ENCODE measurements at regions not wholly inside any gene's neighbourhood (a gene's known extent, or its start where the extent isn't known, plus 50 kb on each side); places are given as distances from the start of the nearest gene placed in this dataset.

DNA sequence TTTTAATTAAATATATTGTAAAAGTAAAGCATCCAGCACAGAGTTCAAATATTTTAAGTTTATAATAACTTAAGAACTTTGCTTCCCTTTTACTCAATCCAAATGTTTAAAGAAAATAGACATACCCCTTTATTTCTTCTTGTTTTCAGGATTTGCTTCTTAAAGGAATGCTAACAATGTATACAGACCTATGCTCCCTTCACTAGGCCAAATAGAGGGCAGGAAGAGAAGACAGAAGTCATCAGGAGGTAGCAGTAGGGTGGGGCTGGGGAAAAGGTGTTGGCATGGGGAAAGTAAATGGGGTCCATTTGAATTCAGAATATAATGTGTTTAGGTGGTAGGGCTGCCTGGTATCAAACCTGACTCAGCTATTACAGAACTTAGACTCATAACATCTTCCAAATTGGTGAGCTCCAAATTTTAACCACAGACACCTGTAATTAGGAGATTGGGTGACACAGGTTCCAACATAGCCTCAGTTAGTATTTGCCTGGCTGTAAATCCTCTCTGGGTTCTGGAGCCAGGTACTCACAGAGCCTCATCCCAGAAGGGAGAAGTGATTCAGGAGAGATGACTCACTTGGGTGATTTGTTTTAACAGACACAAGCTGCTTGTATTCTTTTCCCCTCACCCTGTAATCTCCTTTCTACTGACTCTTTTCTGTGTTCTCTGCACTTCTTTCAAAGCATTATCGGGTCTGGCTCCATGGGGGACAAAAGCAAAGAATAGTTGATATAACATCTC, 60.1 kb upstream of the DUSP10 start:
- H3K9me3 ChIP-seq: peaks cover 7% of the 10 kb centered on the region; the same call in 1 of the 2 replicates
- peak overlapping the region; percentile 31; the same call in 1 of the 2 replicates for H3K4me2 ChIP-seq
- no peaks in the 10 kb centered on the region for H4K20me1 ChIP-seq (ENCODE audit: insufficient read depth)
- ChIA-PET CTCF (interaction anchor here (1.2 kb wide), 1 partner anchor 72 kb away, joined by 3 read pairs; no protein-coding TSS in a partner anchor), POLR2A (no interaction called here)
- no peaks in the 10 kb centered on the region for H3K9me2 ChIP-seq
- H2AFZ ChIP-seq (ENCODE audit: low read depth): peak overlapping the region; percentile 37; the same call in 1 of the 2 replicates
- 0 out of 4 replicates have a peak overlapping the region, but pooled peaks of 1 of the 2 experiments have one; percentile 14 for H3K4me3 ChIP-seq (ENCODE audit: low read depth in 2 of 2, low read length in 1 of 2)
- H3F3A ChIP-seq (replicated peaks; ENCODE audit: insufficient read depth): peaks cover 4% of the 10 kb centered on the region
- DNase-seq: no peak
- TF ChIP-seq NFIC (IDR thresholded peaks at IDR 0.05; ENCODE audit: borderline replicate concordance) (no peak), RXRA (IDR thresholded peaks at IDR 0.05; ENCODE audit: borderline replicate concordance, low read depth) (no peak), GABPA (IDR thresholded peaks at IDR 0.05; ENCODE audit: low read depth) (no peak), NRF1 (IDR thresholded peaks at IDR 0.05; ENCODE audit: low read depth, low read length) (no peak), RAD21 (IDR thresholded peaks at IDR 0.05; ENCODE audit: low read length) (no peak), RCOR1 (IDR thresholded peaks at IDR 0.05; ENCODE audit: low read length) (no peak), JUND (IDR thresholded peaks at IDR 0.05) (peak; percentile 53), TEAD4 (IDR thresholded peaks at IDR 0.05; ENCODE audit: borderline replicate concordance, insufficient read depth) (no peak), SMC3 (IDR thresholded peaks at IDR 0.05; ENCODE audit: low read depth, low read length) (no peak), TCF12 (IDR thresholded peaks at IDR 0.05) (peak; percentile 44; the same call in 1 of the 2 replicates), YY1 (IDR thresholded peaks at IDR 0.05; ENCODE audit: low read depth) (no peak), FOSL2 (IDR thresholded peaks at IDR 0.05; ENCODE audit: borderline replicate concordance, low read depth) (peak; percentile 74), SIN3A (IDR thresholded peaks at IDR 0.05; ENCODE audit: borderline replicate concordance, low read depth, low read length) (no peak), GATA2 (CRISPR knock-in tag; IDR thresholded peaks at IDR 0.05) (no peak), MXI1 (IDR thresholded peaks at IDR 0.05; ENCODE audit: low read depth, low read length) (no peak), TAF1 (IDR thresholded peaks at IDR 0.05; ENCODE audit: borderline replicate concordance, low read depth, low read length) (no peak), CHD2 (IDR thresholded peaks at IDR 0.05; ENCODE audit: low read length, partially characterized antibody) (no peak), EP300 (IDR thresholded peaks at IDR 0.05; ENCODE audit: borderline replicate concordance in 1 of 2, low read depth in 1 of 2, low read length in 1 of 2) (no peak), FOXM1 (IDR thresholded peaks at IDR 0.05; ENCODE audit: low read depth) (no peak), EZH2phosphoT487 (IDR thresholded peaks at IDR 0.05; ENCODE audit: borderline replicate concordance, low read depth) (no peak), MEF2A (IDR thresholded peaks at IDR 0.05; ENCODE audit: borderline replicate concordance, low read depth) (no peak)
- TF ChIP-seq, protein P1, sequence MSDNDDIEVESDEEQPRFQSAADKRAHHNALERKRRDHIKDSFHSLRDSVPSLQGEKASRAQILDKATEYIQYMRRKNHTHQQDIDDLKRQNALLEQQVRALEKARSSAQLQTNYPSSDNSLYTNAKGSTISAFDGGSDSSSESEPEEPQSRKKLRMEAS (IDR thresholded peaks at IDR 0.05; ENCODE audit: low read depth): no peak
- TF ChIP-seq, protein P2, sequence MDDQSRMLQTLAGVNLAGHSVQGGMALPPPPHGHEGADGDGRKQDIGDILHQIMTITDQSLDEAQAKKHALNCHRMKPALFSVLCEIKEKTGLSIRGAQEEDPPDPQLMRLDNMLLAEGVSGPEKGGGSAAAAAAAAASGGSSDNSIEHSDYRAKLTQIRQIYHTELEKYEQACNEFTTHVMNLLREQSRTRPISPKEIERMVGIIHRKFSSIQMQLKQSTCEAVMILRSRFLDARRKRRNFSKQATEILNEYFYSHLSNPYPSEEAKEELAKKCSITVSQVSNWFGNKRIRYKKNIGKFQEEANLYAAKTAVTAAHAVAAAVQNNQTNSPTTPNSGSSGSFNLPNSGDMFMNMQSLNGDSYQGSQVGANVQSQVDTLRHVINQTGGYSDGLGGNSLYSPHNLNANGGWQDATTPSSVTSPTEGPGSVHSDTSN (IDR thresholded peaks at IDR 0.05): peak; percentile 36; the same call in 1 of the 2 replicates
- TF ChIP-seq, protein P3, sequence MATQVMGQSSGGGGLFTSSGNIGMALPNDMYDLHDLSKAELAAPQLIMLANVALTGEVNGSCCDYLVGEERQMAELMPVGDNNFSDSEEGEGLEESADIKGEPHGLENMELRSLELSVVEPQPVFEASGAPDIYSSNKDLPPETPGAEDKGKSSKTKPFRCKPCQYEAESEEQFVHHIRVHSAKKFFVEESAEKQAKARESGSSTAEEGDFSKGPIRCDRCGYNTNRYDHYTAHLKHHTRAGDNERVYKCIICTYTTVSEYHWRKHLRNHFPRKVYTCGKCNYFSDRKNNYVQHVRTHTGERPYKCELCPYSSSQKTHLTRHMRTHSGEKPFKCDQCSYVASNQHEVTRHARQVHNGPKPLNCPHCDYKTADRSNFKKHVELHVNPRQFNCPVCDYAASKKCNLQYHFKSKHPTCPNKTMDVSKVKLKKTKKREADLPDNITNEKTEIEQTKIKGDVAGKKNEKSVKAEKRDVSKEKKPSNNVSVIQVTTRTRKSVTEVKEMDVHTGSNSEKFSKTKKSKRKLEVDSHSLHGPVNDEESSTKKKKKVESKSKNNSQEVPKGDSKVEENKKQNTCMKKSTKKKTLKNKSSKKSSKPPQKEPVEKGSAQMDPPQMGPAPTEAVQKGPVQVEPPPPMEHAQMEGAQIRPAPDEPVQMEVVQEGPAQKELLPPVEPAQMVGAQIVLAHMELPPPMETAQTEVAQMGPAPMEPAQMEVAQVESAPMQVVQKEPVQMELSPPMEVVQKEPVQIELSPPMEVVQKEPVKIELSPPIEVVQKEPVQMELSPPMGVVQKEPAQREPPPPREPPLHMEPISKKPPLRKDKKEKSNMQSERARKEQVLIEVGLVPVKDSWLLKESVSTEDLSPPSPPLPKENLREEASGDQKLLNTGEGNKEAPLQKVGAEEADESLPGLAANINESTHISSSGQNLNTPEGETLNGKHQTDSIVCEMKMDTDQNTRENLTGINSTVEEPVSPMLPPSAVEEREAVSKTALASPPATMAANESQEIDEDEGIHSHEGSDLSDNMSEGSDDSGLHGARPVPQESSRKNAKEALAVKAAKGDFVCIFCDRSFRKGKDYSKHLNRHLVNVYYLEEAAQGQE (IDR thresholded peaks at IDR 0.05; ENCODE audit: low read depth, low read length): no peak
- TF ChIP-seq, protein P4, sequence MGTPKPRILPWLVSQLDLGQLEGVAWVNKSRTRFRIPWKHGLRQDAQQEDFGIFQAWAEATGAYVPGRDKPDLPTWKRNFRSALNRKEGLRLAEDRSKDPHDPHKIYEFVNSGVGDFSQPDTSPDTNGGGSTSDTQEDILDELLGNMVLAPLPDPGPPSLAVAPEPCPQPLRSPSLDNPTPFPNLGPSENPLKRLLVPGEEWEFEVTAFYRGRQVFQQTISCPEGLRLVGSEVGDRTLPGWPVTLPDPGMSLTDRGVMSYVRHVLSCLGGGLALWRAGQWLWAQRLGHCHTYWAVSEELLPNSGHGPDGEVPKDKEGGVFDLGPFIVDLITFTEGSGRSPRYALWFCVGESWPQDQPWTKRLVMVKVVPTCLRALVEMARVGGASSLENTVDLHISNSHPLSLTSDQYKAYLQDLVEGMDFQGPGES (IDR thresholded peaks at IDR 0.05; ENCODE audit: low read depth, low read length): no peak
- TF ChIP-seq, protein P5, sequence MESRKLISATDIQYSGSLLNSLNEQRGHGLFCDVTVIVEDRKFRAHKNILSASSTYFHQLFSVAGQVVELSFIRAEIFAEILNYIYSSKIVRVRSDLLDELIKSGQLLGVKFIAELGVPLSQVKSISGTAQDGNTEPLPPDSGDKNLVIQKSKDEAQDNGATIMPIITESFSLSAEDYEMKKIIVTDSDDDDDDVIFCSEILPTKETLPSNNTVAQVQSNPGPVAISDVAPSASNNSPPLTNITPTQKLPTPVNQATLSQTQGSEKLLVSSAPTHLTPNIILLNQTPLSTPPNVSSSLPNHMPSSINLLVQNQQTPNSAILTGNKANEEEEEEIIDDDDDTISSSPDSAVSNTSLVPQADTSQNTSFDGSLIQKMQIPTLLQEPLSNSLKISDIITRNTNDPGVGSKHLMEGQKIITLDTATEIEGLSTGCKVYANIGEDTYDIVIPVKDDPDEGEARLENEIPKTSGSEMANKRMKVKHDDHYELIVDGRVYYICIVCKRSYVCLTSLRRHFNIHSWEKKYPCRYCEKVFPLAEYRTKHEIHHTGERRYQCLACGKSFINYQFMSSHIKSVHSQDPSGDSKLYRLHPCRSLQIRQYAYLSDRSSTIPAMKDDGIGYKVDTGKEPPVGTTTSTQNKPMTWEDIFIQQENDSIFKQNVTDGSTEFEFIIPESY (IDR thresholded peaks at IDR 0.05; ENCODE audit: borderline replicate concordance, low read depth): no peak
- H3K27me3 ChIP-seq (ENCODE audit: insufficient read depth): no peaks in the 10 kb centered on the region
- H3K27ac ChIP-seq (ENCODE audit: low read depth in 2 of 2, low read length in 1 of 2): peak overlapping the region in 1 of 2 experiments; percentile 44; a peak in 1 of 4 replicates
- H3K9ac ChIP-seq: no peak overlapping the region
- H3K4me1 ChIP-seq (ENCODE audit: control insufficient read depth in 1 of 2, insufficient read depth in 2 of 2, low read depth in 1 of 2, low read length in 1 of 2): peaks cover 0 to 7% of the 10 kb centered on the region in 2 experiments; a peak in 1 of 4 replicates
- H3K79me2 ChIP-seq (ENCODE audit: insufficient read depth): no peaks in the 10 kb centered on the region
- H3K36me3 ChIP-seq (replicated peaks in 1 of 2; ENCODE audit: control insufficient read depth in 1 of 2, insufficient read depth in 2 of 2, low read length in 1 of 2): no peaks in the 10 kb centered on the region
- 28% methylated on average over 1 of the region's 1 CpG for WGBS (ENCODE audit: low lambda C conversion rate)
